Fibroblast of skin of right biceps (primary cell): ENCODE measurements at regions not wholly inside any gene's neighbourhood (a gene's known extent, or its start where the extent isn't known, plus 50 kb on each side); places are given as distances from the start of the nearest gene placed in this dataset.

Experiments
- DNase-seq: peaks from one replicate; pipeline ENCODE4 v3.0.0-alpha.2; 2013

DNA sequence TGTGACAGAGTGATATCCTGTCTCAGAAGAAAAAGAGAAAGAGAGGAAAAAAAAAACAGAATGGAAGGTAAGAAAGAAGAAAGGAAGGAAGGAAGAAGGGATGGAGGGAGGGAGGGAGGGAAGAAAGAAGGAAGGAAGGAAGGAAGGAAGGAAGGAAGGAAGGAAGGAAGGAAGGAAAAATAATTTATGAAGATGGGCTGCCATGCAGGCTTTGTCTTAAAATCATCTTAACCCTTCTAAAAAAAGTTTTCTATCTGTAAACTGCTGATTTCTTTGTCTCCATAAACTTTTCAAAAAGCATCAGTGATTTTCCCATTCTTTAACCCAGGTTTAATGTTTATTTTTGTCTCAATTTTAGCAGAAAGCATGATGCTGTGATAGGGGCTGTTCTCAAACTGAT is 1154.1 kb upstream of the CDH6 start:
- DNase-seq: no peak

DNA sequence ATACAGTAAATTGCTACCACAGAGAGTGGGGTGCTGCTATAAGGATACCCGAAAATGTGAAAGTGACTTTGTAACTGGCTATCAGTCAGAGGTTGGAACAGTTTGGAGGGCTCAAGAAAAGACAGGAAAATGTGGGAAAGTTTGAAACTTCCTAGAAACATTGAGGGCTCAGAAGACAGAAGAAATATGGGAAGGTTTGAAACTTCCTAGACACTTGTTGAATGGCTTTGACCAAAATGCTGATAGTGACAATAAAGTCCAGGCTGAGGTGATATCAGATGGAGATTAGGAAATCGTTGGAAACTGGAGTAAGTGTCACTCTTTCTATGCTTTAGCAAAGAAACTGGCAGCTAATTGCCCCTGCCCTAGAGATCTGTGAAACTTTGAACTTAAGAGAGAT is 1158.6 kb upstream of the CDH6 start:
- no peak for DNase-seq

DNA sequence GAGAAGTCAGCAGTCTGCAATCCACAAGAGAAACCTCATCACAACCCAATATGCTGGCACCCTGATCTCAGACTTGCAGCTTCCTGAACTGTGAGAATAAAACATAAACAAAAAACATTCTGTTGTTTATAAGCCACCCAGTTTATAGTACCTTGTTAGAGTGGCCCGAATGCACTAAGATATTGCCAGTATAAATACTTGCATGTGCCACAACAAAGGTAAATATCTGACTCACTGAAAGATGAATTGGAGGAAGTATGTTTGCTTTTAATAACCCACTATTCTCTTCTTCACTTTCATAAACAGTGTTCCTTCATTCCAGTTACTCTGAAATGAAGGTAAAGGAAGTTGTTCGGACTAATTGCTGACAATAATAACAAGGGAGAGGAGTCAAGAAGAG is 1163.4 kb upstream of the CDH6 start:
- DNase-seq: no peak

DNA sequence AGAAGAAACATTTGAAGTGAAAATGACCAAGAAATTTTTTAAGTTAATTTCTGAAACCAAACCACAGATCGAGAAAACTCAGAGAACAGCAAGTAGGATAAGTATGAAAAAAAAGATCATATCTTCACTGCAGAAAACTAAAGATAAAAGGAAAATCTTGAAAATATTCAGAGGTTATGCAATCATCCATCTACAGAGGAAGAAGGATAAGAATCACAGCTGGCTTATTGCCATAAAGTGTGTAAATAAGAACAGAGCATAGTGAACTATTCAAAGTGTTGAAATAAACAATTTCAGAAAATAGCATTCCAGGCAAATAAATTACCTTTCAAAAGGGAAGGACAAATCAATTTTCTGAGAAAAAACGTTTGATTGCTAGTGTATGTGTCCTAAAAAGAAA is 1191.7 kb upstream of the CDH6 start:
- DNase-seq: no peak

DNA sequence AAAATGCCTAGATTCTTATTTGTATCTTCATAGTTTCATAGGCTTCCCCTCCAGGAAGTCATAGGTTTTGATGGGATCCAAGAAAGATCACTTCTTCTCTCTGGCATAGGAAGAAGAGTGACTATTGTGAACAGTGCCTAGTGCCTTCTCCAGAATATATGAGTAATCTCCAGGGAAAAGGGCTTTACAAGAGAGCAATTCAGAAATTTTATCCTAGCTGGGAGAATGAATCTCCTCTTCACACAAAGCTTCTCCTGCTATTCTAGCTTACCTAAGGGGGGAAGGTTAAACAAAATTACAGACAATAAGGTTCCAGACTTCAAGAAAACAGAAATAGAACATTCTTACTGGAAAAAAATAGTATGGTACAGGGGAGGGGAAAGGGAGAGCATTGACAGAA is 1193.3 kb upstream of the CDH6 start:
- DNase-seq: no peak

DNA sequence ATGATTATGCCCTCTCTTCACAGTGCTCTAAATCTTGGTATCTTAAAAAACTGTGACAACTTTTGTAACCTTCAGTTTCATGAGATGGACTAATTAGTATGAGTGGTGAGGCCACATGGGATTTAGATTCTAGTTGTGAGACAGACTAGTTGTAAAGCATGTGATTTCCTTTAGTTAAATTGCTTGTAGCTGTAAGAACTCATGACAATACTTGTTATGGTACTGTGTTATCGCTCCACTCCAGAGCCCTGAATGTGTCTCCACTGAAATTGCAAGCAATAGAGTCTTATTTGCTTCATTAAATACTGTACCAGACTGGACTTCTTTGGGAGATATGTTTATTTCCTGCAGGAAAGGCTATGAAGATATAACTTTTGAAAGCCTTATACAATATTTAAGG is 1198.3 kb upstream of the CDH6 start:
- DNase-seq: no peak

DNA sequence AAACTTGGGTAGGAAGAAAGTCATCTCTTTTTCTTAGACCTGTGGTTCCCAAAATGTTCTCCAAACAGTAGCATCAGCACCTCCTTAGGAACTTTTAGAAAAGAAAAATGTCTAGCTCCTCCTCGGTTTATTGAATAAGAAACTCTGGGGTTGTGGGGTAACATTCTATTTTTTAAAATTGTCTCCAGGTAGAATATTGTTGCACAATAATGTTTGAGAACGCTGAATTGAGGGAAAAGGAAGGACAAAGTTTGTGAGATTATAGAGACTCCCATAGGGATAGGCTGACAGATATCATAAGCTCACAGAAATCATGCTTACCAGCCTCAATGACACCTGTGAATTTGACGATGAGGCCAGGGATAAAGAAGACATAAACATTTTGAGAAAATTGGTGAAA is 1199.0 kb upstream of the CDH6 start:
- DNase-seq: no peak

DNA sequence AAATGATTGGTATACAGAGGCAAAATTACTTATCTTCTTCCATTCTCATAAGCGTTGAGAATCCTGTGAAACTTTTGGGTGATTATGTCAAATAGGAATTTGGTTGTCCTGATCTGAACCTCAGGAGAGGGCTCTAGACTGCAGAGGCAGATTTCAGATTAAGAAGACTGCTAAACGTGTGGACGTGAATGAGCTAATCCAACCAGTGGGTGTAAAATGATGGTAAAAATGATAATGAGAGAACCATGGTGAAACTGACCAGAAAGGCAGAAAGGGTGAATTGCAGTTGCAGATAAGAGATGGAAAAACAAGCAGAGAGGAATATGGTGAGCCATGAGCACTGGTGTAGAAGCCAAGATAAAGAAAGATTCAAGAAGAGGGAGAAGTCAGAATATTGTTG is 1200.2 kb upstream of the CDH6 start:
- DNase-seq: no peak

DNA sequence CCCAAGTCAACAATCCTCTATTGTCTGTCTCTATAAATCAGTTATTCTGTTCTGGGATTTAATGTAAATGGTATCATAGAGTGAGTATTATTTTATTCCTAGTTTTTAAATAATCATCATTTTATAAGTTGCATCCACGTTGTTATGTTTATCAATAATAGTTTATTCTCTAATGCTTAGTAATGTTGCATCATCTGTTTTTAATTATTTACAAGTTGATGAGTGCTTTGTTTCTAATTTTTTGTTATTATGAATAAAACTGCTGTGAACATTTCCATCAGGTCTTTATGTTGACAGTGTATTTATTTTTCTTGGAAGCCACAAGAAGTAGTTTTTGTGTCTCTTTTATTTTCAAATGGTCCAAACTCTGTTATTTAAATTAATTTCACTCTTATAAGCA is 1201.2 kb upstream of the CDH6 start:
- no peak for DNase-seq

DNA sequence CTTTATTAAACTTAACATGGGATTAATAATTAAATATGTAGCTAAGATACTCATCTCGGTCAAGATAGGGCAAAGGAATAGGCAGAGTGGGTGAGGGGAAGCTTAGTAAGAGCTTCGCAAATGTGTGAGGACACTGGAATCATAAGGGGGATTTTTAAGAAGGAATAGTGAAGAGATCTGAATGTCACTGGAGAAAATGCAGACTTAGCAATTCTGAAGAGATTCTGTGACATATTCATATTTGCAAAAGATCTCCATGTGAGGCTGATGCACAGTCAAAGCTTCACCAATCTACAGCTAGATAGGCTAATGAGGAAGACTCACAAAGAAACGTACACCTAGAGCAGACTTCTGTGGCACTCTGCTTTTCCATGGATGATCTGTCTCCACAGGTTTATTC is 1202.8 kb upstream of the CDH6 start:
- no peak for DNase-seq

DNA sequence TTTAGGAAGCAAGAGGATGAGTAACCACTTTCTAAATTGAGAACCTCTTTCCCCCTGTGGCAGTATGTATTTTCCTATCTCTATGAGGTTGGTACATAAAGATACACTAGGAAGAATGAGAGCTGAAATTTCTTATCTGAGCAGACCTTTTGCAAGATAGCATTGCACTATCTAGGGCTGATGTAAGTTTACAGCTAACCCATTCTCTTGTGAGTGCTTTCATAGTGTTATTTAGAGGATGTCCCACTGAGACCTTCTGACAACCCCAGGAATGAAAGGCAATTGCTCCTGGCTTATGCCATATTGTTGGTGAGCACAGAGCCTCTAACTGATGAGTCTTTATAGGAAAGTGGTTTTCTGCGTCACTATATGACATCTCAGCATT is 1209.3 kb upstream of the CDH6 start:
- no peak for DNase-seq

DNA sequence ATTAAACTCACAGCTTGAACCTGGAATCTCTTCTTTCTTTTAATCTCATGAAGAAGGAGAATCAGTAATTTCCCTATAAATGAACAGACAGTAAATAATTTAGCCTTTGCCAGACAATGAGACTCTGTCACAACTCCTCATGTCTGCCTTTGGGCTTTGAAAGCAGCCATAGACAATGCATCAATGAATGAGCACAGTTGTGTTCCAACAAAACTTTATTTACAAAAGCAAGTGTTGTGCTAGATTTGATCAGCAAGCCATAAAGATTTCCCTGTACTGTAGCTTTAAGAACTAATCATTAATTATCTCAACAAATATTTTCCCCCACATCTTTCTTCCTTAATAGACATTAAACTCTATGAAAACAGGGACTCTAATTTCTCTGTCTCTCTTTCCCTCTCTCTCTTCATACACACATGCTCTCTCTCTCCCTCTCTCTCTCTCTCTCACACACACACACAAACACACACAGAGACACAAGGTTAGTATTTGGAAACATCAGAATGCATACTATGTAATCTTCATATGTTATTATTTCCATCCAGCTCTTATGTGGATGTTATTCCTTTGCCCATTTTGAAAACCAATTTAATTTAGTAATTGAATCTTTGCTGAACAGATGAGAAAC is 1209.8 kb upstream of the CDH6 start:
- DNase-seq: no peak

DNA sequence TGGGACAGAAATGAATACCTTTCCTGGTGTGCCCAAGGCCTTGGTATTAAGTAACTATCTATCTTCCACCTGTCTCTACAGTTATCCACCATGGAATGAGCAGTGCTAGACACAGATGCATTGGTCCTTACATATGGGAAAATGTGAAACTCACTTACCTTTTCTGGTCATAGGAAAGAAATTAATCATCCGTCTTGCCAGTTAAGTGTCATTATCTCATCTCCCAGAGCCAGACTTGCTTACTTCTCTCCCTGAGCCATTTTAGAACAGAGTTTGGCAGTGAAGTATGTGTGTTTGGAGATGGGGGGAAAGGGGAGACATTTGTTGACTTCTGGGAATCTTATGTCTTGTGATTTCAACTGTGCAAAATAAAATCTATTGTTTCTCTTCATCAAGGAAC is 1211.0 kb upstream of the CDH6 start:
- no peak for DNase-seq

DNA sequence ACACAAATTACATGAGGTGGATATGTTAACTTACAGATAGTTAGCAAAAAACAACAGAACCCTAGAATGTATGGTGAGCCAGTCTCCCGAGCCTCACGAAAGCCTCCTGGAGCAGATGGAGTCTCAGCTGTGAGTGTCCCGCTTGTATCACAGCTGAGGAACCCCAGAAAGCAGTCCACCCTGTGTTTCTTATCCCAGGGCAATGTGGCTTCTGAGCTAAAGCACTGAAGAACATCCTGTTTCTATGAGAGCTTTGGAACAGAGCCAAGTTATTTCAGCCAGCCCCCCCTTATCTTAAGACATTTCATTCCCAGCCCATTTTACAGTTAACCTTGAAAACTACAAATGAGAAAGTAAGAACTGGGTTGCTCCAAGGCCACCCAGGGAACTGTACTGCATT is 1220.9 kb upstream of the CDH6 start:
- no peak for DNase-seq

DNA sequence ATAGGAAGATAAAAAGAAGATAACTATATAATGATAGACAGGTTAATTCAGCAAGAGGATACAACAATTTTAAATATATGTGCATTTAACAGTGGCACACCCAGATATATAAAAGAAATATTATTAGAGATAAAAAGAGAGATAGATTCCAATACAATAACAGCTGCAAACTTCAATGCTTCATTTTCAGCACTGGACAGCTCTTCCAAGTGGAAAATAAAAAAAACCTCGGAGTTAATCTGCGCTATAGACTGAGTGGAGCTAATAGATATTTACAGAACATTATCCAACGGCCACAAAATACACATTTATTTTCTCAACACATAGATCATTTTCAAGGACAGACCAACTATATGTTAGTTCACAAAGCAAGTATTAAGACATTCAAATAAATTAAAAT is 1229.5 kb upstream of the CDH6 start:
- no peak for DNase-seq

DNA sequence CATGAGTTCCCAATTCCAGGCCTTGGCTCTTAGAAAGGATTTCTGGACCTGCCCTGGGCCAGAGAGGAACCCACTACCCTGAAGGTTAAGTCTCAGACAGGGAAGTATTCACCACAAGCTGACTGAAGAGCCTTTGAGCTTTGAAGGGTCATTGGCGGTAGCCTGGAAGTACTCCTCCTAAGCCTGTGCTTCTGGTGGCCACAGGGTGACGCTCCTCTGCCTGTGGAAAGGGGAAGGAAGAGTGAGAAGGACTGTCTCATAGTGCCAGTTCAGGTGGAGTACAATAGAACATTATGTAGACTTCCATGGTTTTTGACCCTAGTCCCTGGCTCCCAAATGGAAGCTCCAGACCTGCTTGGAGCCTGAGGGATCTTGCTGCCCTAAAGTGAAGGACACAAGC is 1233.2 kb upstream of the CDH6 start:
- no peak for DNase-seq

DNA sequence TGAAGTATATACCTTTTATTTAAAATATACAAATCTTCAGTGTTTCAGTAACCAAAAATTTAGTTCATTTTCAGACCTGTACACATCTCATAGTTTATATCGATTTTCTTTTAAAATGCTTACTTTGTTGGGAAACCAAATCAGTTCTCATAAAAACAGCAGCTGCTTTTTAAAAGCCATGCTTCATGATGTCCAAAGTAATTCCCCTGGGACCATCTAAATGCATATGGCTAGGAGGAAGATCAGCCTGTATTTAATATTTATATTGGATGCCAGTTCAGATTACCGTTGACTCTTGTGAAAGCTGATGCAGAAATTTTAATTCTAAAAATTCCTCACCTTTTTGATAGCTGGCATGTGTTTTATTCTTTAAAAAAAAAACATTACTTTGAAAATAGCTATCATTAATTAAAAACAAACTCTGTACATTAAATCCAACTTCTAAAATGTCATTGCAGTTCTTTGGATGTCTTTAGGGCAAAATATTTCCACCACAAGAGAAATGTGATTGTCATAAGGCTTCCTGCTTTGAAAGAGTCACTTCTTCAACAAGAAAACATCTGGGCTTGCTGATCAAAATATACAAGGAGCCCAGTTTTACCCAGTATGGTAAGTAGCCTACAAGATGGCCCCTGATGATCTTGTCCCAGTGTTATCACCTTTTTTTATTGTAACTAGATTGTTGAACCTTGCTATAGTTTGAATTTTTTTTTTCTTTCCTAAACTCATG is 1242.9 kb upstream of the CDH6 start:
- no peak for DNase-seq

DNA sequence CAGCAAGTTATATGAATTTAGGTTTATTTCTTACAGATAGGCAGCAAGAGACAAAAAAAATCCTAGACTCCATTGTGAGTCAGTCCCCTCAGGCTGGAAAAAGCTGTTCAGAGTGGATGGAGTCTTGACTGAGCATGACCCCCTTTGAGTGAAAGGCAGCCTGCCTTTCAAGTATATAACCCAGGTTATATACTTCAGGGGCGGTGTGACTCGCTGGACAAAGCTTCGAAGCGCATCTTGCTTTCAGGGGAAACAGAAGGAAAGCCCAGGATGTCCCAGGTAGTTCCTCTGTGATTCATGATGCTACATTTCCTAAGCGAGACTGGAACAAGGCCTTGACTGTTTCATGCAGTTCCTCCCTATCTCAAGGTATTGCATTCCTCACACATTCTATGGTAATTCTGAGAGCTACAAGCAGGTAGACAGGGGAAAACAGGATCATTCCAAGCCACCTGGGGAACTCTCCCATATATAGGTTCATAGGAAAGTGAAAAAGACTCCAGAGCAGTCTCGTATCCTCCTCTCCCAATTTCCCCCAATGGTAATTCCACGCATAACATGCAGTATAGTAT is 1244.1 kb upstream of the CDH6 start:
- DNase-seq: no peak

DNA sequence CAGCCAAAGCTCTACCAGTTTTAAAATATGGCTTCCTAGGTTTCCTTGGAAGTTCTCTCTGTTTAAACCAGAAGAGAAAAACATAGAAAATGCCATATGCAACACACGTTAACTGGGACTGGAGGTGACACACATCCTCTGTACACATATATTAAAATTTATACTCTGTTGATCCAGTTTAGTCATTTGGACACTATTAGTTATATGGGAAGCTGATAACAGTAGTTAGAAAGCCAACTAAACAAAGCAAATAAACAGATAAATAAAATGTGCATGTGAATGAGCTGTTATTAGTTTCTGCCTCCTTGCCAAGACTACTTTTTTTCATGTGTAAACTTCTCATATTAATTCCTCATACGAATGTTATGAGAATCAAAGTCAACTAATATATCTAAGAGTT is 1249.2 kb upstream of the CDH6 start:
- DNase-seq: no peak

DNA sequence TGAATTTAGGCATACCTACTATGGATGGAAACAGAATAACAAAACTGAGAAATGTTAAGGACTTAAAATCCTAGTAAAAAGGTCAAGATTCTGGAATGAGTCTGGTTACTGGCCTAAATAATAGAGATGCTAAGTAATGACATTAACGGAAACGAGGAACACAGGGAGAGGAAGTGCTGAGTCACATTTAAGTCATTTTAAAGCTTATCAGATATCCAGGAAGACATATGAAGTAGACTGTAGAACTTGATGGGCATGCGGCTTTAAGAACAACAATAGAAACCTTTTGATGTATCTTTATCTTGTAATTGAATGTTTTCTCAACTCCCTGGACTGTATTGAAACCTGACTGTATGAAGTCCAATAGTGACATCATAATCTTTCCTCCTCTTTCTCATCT is 1251.4 kb upstream of the CDH6 start:
- no peak for DNase-seq

DNA sequence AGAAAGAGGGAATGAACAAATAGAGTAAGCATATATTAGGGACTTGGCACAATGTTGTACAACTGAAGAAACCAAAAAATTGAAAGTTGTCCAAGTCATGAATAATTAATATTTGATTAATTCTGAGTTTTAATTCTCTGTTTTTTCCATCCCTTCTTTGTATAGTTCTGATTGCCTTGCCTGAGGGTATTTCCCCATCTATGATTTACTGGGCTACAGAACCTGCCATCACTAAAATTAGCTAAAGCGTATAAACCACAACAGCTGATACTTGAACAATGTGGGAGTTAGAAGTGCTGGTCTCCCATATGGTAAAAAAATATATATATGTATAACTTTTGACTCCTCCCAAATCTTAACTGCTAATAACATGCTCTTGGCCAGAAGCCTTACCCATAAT is 1253.5 kb upstream of the CDH6 start:
- DNase-seq: no peak

DNA sequence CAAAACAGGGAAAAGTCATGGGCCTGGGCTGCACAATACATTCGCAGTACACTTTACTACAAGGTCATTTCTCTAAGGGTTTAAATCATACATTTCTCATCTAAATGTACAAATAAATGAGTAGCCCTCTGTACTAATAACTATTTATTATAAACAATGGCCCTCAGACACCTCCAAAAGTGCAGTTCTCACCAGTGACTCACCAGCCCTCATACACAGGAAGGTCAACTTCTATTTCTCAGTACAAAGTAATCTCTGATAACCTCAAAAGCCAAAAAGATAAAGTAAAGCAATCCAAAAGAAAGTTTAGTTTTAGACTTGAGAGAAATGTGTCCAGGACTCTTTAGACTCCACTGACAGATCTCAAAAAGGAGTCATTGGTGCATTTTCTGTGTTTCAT is 1258.1 kb upstream of the CDH6 start:
- DNase-seq: no peak

DNA sequence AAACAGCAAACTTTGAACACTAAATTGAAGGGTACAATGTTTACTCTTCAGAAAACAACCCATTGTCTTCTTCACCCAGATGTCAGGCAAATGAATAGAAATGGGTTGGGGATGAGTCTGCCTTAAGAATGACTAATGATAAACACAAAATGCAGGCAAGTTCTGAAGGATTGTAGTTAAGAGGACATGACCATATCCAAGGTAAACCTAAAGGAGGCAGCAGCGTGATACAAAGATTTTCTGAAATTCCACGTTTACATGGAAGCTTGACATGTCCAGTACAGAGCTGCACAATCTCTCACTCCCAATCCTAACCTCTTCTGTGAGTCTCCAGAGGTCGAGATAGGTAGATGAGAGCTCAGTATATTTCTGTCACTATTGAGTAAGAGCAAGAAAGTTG is 1263.2 kb upstream of the CDH6 start:
- DNase-seq: no peak

DNA sequence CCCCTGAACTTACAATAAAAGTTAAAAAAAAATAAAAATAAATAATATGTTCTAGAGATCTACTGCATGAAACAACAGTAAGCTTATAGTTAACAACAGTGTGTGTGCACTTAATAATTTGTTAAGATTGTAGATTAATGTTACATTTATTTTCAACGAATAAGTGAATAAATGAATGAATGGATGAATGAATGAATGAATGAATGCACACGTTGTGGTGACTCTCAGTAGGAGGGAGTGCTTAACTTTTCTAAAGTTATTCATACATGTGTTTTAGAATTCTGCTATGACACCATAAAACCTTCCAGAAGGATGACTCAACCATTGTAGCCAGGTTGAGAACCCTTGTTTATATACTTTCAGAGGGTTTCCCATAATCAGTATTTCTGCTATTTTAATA is 1269.4 kb upstream of the CDH6 start:
- DNase-seq: no peak
